EL (cell line): ENCODE measurements at regions not wholly inside any gene's neighbourhood (a gene's known extent, or its start where the extent isn't known, plus 50 kb on each side); places are given as distances from the start of the nearest gene placed in this dataset.

ENCODE experiments used
- DNase-seq: peaks from one replicate; pipeline ENCODE4 v3.0.0-alpha.2; 2016

DNA sequence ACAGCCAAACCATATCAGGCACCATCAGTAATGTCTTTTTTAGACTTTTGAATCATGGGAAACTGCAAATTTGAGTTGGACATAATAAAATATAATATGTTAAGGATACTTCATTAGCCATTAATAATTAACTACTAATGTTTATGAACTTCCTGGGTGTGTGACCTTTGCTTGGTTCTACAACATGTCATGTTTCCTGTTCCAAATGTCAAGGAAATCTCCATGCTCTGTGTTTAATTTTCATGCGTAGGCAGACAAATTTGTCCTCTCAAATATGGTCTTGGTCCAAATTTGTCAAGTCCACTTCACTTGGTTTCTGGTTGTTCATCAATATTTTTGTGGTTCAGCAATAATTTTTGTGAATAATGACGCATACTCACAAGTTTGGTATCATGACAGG, 410.5 kb downstream of the BMP2 start:
- no peak for DNase-seq

DNA sequence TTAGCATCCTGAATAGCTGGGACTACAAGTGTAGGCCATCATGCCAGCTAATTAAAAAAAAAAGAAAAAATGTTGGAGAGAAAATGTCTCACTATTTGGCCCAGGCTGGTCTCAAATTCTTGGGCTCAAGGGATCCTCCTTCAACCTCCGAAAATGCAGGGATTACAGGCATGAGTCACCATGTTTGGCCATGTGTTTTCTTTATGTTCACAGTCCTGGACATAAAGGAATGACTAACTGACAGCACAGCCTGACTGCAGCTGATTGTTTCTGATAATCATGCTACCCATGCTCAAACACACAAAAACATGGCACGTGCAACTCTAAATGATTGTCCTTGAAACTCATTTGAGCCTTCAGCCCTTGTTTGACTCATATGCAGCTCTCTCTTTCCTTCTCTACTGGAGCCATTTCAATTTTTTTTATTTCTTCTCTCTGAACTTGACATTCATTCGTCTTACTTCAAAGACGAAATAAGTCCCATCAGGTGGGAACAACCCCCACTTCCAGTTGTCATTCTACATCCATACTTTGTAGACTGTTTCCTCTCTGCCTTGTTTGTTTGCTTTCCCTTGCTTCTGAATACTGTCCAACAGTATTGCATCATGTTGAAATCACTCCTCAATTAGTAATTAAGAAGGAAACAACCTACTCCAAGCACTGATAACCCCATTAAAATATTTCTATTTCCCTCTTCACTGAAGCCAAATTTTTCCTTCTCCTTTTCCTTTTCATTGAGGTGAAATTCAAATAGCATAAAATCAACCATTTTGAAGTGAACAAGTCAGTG, 413.0 kb downstream of the BMP2 start:
- DNase-seq: no peak

DNA sequence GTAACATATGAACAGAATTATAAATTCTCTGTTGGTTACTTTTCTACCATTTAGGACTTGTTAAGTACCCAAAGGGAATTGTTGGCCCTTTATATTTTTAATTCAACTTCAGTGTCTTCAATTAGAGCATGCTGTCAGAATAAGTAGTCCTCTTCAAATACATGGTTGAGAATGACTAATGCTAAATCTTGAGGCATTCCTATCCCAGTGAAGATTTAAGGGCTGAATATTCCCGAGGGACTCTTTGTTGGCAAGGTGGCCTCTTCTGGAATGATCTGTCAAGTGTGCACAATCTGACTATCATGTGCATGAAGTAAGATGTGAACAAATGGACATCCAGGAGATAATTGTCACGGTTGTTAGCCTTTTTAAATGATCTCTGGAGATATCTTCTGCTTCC, 421.7 kb downstream of the BMP2 start:
- no peak for DNase-seq

DNA sequence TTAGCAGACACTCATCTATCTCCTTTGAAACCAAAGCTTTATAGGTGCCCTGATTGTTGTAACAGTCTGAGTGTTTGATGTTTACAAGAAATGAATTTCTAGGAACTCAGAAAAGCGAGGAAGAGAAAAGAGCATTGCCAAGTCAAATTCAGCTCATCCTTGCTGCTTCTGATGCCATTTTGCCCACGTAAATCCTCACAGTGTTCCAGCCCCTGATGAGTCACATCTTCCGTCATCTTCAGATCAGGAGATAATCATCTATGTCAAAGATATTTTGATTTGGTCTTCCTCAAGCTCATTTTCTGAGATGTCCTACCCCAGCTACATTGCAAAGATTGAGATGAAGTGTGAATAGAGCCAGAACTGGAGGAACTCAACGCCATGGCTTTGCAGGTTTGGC, 426.2 kb downstream of the BMP2 start:
- DNase-seq: no peak

DNA sequence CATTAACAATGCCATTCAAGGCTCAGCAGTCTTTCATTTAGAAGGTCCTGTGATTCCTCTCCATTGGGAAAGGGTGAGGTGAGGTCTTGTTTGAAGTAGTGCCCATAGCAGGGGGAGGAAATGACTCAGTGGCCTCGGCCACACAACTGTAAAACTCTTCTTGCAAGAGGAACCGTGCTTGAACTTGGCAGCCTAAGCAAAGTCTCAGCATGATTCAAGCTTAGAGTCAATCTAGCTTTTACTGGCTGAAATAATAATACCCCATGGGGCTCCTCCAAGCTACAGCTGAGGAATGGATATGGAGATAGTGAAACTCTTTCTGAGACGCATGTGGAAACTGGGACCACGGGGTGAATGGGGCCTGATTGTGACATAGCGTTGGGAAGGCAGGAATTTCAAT, 428.2 kb downstream of the BMP2 start:
- DNase-seq: no peak

DNA sequence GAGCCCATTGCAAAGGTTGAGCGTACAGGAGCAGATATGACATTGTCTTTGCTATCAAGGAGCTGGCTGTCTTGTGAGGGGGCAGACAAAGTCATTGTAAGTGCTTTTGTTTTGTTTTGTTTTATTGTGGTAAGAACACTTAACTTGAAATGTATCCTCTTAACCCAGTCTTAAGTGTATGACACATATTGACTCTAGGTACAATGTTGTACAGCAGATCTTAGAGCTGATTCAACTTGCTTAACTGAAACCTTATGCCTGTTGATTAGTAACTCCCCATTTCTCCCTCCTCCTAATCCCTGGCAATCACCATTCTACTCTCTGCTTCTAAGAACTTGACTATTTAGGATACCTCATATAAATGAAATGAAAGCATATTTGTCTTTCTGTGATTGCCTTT, 429.0 kb downstream of the BMP2 start:
- no peak for DNase-seq

DNA sequence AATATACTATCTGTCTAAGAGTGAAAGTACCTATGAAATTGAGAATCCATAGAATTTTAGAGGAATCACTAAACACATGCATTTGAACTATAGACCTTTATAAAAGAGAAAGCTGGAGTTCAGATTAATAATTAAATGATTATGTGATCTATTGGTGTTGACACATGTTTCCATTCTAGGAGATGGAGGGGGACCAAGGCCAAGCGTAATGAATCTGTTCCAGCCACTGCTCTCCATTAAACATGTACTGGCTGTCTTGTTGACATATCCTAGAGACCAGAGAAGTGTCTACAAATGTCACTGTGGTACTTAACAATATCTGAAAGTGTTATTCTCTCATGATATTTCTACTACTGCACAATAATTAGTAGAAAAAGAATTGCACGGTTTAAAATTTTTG, 432.4 kb downstream of the BMP2 start:
- DNase-seq: no peak

DNA sequence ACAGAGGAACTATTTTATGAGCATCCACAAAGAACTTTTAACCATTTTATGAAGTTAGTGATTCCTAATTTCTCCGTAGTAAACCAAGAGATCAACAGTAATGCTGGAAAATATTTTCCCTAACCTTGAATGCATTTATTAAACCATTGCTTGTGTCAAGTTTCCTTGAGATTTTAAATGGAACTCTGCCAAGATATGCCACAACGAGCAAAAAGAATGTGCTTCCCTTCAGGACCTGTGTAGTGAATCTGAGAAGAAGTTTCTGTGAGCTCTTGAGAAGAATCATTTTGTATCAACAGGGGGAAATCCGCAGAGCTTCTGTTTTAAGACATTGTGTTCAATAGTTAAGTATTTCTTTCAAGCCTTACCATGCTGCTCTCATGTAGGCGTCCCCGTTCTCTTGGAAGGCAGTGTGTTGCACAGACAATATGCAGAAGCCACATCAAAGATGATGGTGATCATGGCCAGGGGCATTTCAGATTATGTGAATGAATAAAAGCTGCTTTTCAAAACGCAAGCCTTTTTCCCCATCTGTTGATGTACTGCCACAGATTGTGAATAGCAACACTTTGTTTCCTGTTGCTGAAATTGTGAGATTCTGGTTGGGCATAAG, 439.8 kb downstream of the BMP2 start:
- DNase-seq: no peak

DNA sequence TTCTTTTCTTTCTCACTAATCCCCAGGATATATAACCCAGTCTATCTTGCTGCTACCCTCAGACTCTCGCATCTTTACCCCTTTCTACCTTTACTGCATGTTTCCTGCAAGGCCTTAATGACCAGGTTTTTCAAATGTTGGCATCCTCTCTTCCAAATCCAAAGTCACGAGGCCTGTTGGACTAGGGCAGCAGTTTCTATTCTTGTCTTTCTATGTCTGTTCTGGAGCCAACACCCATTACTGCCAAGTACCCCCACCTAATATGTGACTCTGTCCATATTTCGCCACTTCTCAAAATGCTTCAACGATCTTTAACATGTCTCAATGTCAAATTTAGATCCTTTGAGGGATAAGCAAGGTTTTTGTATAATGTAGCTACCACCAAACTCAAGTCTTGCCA, 443.4 kb downstream of the BMP2 start:
- no peak for DNase-seq

DNA sequence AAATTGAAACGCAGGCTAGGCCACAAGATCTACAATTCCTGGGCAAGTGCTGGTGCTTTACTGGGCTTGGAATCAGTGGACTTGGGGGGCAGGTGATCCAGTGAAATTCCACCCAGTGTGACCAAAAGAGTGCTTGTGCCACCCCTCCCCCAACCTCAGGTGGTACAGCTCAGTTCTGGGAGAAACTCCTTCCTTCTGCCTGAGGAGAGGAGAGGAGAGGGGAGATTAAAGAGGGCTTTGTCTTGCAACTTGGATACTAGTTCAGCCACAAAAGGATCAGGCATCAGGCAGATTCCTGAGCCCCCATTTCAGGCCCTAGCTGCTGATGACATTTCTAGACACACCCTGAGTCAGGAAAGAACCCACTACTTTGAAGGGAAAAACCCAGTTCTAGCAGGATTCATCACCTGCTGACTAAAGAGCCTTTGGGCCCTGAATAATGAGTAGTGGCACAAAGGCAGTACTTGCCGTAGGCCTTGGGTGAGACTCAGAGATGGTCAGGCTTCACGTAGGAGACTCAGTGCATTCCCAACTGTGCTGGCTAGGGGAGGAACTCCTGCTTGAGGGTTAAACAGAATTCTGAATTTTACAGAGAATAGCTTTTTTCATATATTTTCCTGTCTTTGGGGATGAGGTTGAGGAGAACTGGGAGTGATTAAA, 446.7 kb downstream of the BMP2 start:
- no peak for DNase-seq

DNA sequence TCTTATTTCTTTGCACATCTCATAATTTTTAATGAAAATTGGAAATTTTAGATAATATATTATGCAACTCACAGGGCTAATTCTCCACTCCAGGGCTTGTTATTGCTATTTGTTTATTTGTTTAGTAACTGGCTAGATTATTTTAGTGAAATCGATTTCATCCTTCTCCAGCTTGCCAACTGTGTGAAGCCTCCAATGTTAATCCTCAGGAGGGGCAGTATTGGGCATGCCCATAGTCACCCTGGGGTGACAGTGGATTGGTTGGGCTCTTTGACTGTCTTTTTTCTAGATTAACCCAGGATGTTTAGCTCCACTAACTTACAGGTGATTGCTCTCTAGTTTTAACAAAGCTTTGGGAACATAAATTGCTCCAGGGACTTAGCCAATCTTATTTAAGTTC, 450.1 kb downstream of the BMP2 start:
- no peak for DNase-seq

DNA sequence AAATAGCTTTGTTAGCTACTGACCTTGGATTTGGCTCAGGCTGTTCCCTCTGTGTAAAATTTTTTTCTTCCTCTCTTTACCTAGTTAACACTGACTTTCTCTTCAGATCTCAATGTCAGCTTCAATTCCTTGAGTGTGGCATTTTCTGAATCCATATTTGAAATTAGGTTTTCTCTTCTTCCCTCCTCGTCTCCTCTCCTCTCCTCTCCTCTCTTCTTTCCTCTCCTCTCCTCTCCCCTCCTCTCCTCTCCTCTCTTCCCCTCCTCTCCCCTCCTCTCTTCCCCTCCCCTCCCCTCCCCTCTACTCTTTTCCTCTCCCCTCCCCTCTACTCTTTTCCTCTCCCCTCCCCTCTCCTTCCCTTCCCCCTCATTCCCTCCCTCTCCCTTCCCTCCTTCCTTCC, 453.3 kb downstream of the BMP2 start:
- DNase-seq: no peak

DNA sequence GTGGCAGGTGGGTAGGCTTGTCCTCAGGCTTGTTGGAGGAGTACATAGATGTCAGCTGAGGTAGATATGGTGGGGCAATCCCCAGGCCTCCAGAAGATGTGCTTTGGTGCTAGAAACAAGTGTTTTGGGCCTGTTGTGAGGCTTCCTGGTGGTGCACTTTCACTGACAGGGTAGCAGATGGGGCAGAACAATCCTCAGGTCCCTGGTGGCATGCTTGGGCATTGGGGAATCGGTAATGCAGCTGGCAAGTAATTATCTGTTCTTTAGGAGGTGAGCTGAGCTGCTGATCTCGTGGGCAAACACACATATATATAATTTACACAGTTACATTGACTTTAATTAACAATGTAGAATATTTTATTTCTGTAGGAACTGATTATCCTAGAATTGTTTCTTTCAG, 458.7 kb downstream of the BMP2 start:
- DNase-seq: no peak

DNA sequence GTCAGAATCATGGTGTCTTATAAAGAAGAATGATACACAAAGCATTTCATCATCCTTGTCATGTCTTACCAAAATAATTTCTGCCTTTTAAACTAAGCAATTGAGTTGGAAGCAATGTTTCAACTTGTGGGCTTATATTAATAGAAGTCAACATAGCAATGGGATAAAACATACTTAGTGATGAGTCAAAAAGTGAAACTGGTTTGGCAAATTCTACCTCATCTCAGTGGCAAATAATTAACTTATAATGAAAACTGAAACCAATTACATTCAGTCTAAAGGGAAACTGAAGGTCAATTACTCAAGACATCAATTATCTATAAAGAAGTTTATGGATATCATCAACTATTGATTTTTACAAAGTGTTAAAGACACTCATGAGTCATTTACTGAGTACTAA, 463.8 kb downstream of the BMP2 start:
- DNase-seq: no peak

DNA sequence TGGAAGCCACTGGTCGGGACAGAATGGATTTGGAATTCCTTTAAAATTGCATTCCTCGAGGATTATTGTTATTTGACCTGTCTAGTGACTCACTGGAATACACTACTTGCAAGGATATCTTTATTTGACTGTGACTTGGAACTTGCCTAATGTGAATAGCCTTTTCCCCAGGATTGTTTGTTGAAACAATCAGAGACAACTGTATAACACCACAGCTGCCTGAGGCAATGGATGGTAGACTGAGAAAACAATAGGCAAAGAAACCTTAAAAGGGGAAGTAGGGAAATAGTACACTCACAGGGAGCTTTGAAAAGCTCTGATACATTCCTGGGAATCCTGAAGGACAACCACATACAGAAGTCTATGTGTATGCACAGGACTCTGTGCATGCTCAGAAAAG, 465.3 kb downstream of the BMP2 start:
- DNase-seq: no peak

DNA sequence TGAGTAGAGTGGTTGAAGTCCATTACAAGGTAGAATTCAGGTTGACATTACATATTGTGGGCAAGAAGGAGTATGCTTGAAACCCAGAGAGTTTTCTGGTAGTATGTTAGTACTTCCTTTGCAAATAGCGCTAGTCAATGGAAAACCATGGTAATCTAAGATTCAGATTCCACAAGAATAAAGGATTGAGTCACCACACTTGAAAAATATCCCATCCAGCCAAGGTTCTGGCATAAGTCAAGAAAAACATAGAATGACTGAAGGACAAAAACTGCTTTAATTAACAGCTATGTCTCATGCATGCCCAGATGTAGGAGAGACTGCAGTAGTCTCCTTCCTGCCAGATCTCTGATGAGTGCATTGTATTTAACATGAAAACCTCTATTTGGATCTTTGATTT, 469.8 kb downstream of the BMP2 start:
- no peak for DNase-seq

DNA sequence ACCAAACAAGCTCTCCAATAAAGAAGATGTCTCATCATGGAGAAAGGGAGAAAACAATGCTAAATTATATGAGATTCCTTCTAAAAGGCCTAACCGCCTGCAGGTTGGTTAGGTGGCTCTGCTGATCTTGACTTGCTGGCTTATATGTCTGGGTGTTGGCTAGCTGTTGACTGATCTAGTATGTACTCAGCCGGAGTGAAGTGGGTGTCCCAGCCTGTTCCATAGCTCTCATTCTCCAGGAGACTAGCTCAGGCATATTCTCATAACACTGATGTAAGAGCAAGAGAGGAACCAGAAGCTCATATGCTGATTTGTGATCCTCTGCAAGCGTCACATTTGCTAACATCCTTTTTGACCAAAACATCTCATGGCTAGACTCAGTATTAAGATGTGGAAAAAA, 473.0 kb downstream of the BMP2 start:
- no peak for DNase-seq

DNA sequence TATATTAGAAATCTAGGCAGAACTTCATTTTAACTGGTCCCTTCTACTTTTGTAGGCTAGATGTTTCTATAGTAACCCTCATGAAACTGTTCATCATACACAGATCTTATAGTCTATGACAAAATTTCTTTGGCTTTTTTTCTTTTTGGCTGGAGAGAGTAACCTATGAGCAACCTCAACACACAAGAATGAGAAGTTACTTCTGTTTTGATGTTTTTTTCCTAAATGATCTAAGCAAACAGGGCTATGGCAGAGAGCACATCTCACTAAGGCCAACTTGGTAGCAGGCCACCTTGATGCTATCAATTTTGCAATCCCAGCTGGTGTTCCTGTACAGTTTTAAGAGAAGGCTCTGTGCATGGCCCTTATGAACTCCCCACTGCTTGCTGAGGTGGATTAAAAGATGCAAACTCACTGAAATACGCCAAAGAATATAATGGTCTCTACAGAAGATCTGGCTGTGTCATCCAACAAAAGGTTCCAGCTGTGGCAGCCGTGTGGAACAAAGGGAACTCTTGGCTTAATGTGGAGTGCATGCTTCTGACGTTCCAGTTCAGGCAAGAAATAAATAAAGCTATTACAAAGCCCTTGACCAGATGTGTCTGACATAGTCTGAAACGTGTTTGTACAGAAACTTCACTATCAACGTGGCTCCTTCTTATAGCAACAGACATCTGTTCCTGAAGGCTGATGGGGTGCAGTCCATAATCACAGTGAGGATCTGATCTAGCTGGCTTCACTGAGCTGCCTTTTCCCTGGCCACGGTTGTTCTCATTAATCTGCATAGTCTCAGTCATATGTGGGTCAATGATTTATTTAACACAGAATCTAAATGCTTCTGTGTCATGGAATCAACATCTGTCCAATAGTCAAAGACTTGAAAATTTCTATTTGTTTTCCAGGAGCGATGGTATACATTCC, 481.1 kb downstream of the BMP2 start:
- DNase-seq: no peak

DNA sequence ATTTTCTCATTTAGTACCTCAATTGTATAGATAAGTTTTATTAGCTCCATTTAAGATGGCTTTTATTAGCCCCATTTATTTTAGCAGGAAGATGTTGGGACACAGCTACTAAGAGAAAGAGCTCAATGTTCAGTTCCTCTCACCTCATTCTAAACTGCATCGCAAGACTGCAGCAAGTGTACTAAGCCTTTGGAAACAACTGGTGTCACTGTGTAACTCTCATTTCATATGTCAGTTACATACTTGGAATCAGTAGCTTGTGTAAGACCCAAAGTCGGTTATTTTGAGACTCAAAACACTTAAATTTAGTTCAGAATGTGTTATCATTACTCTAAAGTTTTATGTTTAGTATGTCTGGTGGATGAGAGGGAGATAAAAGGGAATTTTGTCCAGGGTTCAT, 482.9 kb downstream of the BMP2 start:
- no peak for DNase-seq

DNA sequence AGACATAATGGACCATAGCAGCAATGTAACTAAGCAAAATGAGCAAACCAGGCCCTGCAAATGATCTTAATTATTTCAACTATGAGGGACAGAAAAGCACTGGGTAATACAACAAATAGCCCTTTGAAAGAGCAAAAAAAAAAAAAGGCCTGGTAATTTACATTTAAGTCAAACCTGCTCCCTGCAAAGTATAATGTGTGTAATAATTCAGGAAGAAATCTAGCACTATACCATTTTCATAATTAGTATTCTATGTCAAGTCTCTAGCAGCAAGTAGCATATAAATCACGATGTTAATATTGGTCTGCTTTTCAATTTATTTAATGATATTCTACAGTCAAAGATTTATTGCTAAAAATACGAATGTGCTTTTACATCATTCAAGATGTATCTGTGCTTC, 489.6 kb downstream of the BMP2 start:
- no peak for DNase-seq

DNA sequence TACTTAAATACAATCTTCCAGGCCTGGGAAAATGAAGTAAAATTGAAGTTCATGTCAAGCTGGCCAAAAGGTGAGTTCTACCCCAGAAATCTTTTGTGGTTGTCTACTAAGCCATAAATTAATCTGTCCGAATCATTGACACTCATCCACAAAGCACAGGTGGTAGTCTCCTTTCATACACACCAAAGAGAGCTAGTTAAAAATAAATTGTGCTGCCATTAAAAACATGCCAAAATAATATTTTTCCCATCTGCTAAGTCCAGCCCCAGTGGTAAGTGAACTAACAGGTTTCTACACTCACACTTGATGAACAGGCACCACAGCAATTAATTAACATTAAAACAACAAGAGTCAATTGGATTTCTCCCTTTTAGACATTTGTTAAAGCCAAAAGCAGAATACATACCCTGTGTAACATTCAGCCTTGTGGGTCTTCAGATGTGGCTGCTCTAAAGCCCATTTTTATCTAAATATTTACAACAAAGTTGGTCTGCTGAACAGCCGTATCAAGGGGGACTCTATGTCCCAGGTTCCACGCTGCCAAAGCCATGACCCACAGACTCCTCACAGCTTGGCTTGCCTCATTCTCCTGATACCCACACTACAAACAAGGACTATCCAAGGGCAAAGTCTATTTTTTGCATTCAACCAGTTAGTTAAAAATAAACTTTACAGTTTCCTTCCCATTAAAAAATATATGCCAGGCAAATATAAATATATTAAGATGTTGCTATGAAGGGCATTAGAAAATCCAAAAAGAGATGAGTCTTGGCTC, 490.4 kb downstream of the BMP2 start:
- DNase-seq: no peak

DNA sequence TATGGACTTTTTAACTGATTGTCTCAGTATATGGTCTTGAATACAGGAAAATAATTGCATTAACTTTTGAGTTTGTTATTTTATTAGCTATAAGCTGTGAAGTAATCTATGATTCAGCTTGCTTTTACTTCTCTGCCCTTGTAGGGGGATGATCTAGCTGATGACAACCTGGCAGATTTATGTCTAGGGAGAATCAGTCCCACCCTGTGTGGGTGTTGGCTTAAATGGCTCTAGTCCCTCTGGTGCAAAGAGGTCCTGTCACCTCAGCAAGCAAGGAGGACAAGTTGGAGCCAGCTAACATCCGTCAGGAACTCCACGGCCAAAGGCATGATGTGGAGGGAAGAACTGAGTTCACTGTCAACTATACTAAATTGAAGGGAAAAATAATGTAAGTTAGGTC, 495.3 kb downstream of the BMP2 start:
- no peak for DNase-seq

DNA sequence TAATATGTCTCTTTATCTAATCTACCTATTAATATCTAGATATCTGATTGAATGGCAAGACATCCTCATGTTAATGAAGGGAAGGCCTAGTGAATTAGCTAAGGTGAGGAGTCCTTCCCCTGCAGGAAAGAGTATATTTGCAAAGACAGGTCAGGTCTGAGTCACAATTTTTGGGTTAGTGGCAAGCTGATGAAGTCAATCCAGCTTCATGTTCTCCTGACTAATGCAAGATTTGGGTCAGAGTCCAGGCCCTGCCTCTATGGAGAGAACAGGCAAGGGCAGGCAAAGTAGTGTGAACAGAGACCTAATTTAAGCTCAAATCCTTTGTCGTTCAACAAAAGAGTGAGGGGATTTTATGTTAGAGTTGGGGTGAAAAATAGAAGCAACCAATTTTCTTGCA, 496.7 kb downstream of the BMP2 start:
- no peak for DNase-seq
